Osteocyte (in vitro differentiated cells): ENCODE measurements at regions not wholly inside any gene's neighbourhood (a gene's known extent, or its start where the extent isn't known, plus 50 kb on each side); places are given as distances from the start of the nearest gene placed in this dataset.
A peak's percentile ranks its signal among the peaks of the same experiment; 100 is the strongest.

Experiments used
- DNase-seq: peaks from one replicate; pipeline ENCODE4 v3.0.0; 2021; ENCODE audit warnings: mixed read lengths; ENCODE audit not compliant: unreplicated experiment; ENCODE audit errors: extremely low spot score
- H3K27ac Mint-ChIP-seq: one replicate; pipeline ENCODE4 v1.8.0; 2021; ENCODE audit warnings: mild to moderate bottlenecking, mixed read lengths; ENCODE audit not compliant: unreplicated experiment
- H3K27me3 Mint-ChIP-seq: one replicate; pipeline ENCODE4 v1.8.0; 2021; ENCODE audit warnings: mixed read lengths; ENCODE audit not compliant: unreplicated experiment
- H3K36me3 Mint-ChIP-seq: one replicate; pipeline ENCODE4 v1.8.0; 2021; ENCODE audit warnings: mixed read lengths; ENCODE audit not compliant: unreplicated experiment
- H3K4me1 Mint-ChIP-seq: one replicate; pipeline ENCODE4 v1.8.0; 2021; ENCODE audit warnings: mixed read lengths; ENCODE audit not compliant: unreplicated experiment
- H3K4me3 Mint-ChIP-seq: one replicate; pipeline ENCODE4 v1.8.0; 2021; ENCODE audit warnings: mild to moderate bottlenecking, moderate library complexity, mixed read lengths; ENCODE audit not compliant: unreplicated experiment
- H3K9me3 Mint-ChIP-seq: one replicate; pipeline ENCODE4 v1.8.0; 2021; ENCODE audit warnings: mixed read lengths; ENCODE audit not compliant: unreplicated experiment
- TF ChIP-seq, protein P1 (sequence below): fragments of 200-600 bp; sonication (generic); IDR thresholded peaks from 2 replicates; pipeline ENCODE4 v1.5.0; 2021; ENCODE audit warnings: antibody characterized with exemption, mild to moderate bottlenecking, moderate library complexity

DNA sequence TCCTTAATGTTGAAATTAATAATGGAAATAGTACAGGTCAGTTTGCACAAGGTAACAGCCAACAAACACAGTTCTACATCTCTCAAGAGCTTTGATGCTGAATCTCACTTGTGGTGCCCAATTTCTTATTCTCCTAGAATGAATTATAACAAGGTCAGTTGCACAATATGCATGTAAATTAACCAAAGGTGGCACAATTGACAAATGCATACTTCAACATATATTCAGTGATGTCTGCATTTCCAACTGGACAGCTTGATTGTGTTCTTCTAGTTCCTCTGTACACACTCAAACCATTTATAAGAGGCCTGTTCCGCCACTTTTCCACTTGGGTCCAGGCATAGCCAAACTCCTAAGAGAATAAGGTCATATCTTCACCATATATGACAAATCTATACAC lies 210.3 kb upstream of the EPHA5 start:
- no peak overlapping the region for H3K4me3 Mint-ChIP-seq
- no peak for DNase-seq
- TF ChIP-seq, protein P1, sequence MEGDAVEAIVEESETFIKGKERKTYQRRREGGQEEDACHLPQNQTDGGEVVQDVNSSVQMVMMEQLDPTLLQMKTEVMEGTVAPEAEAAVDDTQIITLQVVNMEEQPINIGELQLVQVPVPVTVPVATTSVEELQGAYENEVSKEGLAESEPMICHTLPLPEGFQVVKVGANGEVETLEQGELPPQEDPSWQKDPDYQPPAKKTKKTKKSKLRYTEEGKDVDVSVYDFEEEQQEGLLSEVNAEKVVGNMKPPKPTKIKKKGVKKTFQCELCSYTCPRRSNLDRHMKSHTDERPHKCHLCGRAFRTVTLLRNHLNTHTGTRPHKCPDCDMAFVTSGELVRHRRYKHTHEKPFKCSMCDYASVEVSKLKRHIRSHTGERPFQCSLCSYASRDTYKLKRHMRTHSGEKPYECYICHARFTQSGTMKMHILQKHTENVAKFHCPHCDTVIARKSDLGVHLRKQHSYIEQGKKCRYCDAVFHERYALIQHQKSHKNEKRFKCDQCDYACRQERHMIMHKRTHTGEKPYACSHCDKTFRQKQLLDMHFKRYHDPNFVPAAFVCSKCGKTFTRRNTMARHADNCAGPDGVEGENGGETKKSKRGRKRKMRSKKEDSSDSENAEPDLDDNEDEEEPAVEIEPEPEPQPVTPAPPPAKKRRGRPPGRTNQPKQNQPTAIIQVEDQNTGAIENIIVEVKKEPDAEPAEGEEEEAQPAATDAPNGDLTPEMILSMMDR = no peak
- H3K27ac Mint-ChIP-seq = no peak overlapping the region
- no peaks in the 10 kb centered on the region for H3K9me3 Mint-ChIP-seq
- no peaks in the 10 kb centered on the region for H3K36me3 Mint-ChIP-seq
- no peaks in the 10 kb centered on the region for H3K4me1 Mint-ChIP-seq
- no peaks in the 10 kb centered on the region for H3K27me3 Mint-ChIP-seq

DNA sequence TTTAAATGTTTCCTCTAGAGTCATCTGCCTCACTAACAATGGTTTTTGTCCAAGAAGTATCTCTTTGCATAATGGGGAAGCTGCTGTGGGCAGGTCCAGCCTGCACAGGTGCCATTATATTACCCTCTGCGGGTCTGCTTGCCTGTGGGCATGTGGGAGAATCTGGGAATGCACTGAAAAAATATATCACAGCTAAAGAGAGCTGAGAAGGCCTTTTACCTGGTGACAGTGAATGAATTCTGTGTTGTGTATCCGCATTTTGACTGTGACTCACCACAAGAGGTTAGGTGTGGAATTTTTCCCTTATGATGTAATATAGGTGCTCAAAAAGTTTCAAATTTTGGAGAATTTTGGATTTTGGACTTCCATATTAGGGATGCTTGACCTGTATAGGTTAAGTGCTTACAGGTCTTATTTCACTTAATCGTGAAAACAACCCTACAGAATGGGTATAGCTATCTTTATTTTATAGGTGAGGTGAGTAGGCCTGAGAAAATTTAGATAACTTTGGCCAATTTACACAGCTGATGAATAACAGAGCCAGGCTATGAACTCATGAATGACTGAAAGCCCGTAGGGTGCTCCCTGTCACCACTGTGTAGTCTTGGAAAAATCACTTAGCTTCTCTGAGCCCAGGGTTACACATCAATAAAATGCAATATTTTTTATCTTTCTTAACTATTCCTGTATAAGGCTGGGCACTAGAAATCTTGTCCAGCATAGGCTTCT lies 198.0 kb upstream of the EPHA5 start:
- TF ChIP-seq, protein P1 = no peak
- H3K9me3 Mint-ChIP-seq = peaks cover 3% of the 10 kb centered on the region
- H3K4me3 Mint-ChIP-seq = no peak overlapping the region
- no peak for DNase-seq
- no peak overlapping the region for H3K27ac Mint-ChIP-seq
- H3K4me1 Mint-ChIP-seq = no peaks in the 10 kb centered on the region
- no peaks in the 10 kb centered on the region for H3K27me3 Mint-ChIP-seq
- no peaks in the 10 kb centered on the region for H3K36me3 Mint-ChIP-seq

DNA sequence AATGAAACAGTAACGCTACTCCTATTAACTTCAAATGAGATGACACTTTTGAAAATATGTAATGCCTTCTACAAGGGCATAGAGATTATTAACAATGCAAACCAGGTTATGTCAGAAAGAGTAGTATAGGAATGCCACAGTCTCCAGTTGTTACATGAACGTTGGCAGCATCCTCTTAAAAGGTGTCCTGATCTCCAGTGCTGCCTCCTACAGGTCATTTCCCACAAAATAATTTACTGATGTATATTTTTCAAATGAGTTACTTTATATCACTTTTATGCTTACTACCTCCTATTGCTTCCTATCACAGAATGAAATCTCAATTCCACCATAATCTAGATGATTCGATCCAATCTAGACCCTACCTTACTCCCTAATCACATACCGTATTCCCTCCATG lies 195.2 kb upstream of the EPHA5 start:
- Mint-ChIP-seq H3K4me1 (no peaks in the 10 kb centered on the region), H3K27ac (no peak overlapping the region), H3K36me3 (no peaks in the 10 kb centered on the region), H3K9me3 (no peaks in the 10 kb centered on the region), H3K4me3 (no peak overlapping the region), H3K27me3 (no peaks in the 10 kb centered on the region)
- TF ChIP-seq, protein P1 = peak; percentile 41
- no peak for DNase-seq

DNA sequence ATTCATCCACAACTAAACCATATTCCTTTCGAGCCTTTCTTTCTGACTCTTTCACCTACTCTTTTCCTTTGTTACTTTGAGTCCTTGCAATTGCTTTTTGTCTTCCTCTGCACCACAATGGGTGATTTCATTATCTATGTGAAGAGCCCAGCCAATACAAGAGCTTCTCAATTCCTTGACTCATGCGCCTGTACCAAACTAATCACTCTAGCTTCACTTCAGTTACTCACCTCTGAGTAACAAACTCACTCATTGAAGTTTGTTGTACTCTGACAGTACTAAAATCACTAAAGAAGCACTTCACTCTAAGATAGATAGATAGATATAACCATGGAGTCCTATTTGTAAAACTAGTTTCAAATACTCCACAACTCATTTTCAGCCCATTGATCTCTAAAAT lies 191.7 kb upstream of the EPHA5 start:
- no peaks in the 10 kb centered on the region for H3K36me3 Mint-ChIP-seq
- no peaks in the 10 kb centered on the region for H3K9me3 Mint-ChIP-seq
- H3K4me1 Mint-ChIP-seq = no peaks in the 10 kb centered on the region
- H3K27me3 Mint-ChIP-seq = no peaks in the 10 kb centered on the region
- H3K4me3 Mint-ChIP-seq = no peak overlapping the region
- no peak for DNase-seq
- TF ChIP-seq, protein P1 = no peak
- no peak overlapping the region for H3K27ac Mint-ChIP-seq

DNA sequence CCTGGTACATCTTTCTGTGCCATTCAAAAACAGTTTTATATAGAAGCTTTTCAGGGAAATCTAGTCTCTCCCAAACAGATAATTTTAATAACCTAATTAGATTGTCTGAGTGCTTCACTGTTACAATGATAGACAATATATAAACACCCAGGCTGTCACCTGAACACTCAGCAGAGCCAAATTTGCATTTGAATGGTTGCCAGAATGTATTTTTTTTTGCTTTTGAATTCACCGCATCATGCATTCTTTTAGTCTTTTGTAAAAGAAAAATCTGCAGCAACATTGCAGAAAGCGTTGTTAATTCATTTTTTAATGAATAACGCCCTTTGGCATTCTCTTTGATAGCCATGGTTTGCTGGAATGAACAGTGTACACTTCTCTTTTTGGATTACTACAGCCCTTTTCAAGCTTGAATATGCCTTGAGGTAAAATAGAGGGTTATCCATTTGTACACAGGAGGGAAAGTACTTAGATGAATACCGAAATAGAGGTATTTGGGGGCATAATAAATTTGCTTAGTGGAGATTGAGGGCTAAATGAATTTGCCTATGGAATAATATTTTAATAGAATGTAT lies 175.0 kb upstream of the EPHA5 start:
- H3K27ac Mint-ChIP-seq = no peak overlapping the region
- peaks cover 2% of the 10 kb centered on the region for H3K4me1 Mint-ChIP-seq
- TF ChIP-seq, protein P1 = no peak
- H3K9me3 Mint-ChIP-seq = no peaks in the 10 kb centered on the region
- no peak for DNase-seq
- H3K36me3 Mint-ChIP-seq = no peaks in the 10 kb centered on the region
- H3K27me3 Mint-ChIP-seq = no peaks in the 10 kb centered on the region
- no peak overlapping the region for H3K4me3 Mint-ChIP-seq
